Activated T-cell treated with anti-CD3 and anti-CD28 coated beads, Interleukin-2, amount 50 U/mL, for 24 hours (primary cell): ENCODE measurements at regions not wholly inside any gene's neighbourhood (a gene's known extent, or its start where the extent isn't known, plus 50 kb on each side); places are given as distances from the start of the nearest gene placed in this dataset.

ENCODE experiments used
- DNase-seq: peaks from one replicate; pipeline ENCODE4 v3.0.0-alpha.2; 2020
- H3K27ac Mint-ChIP-seq: 2 replicates; pipeline ENCODE4 v1.8.0; 2020; ENCODE audit warnings: mild to moderate bottlenecking, mixed read lengths
- H3K27me3 Mint-ChIP-seq: 2 replicates; pipeline ENCODE4 v1.8.0; 2020; ENCODE audit warnings: mixed read lengths
- H3K36me3 Mint-ChIP-seq: 2 replicates; pipeline ENCODE4 v1.8.0; 2020; ENCODE audit warnings: low read depth, mixed read lengths
- H3K4me1 Mint-ChIP-seq: 2 replicates; pipeline ENCODE4 v1.8.0; 2020; ENCODE audit warnings: low read depth, mixed read lengths
- H3K4me3 Mint-ChIP-seq: 2 replicates; pipeline ENCODE4 v1.8.0; 2020; ENCODE audit warnings: mild to moderate bottlenecking, moderate library complexity, mixed read lengths
- H3K9me3 Mint-ChIP-seq: 2 replicates; pipeline ENCODE4 v1.8.0; 2020; ENCODE audit warnings: mixed read lengths

DNA sequence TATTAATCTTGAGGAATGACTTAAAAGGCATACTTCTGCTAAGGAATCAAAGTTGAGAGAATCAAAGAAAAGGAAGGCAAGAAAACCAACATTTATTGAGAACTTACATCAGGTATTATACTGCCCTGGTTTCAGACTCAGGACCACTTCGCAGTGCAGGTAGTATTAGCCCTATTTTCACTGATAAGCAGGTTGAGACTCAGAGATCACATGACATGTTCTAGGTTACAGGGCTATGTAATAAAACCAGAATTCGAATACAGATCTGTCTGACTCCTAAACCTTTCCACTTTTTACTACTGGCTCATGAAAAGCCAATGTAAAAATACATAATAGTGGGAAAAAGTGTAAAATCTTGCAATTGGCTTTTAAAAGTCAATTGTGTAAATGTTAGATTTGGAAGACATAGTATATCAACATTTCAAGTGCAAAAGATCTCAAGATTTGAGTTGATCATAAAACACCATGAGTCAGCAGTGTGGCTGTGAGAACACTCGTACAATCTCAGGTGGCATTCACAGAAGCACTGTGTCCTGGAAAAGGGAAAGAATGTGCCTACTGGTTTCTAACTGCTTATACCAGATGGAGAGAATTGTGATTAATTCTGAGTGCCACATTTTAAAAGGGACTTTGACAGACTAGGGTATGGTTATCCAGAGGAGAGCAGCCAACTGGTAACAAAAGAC, 195.8 kb upstream of the MKLN1 start:
- Mint-ChIP-seq H3K4me1 (peaks cover 5% of the 10 kb centered on the region), H3K27me3 (no peaks in the 10 kb centered on the region), H3K9me3 (no peaks in the 10 kb centered on the region), H3K27ac (no peak overlapping the region), H3K36me3 (no peaks in the 10 kb centered on the region), H3K4me3 (no peak overlapping the region)
- DNase-seq, result no peak

DNA sequence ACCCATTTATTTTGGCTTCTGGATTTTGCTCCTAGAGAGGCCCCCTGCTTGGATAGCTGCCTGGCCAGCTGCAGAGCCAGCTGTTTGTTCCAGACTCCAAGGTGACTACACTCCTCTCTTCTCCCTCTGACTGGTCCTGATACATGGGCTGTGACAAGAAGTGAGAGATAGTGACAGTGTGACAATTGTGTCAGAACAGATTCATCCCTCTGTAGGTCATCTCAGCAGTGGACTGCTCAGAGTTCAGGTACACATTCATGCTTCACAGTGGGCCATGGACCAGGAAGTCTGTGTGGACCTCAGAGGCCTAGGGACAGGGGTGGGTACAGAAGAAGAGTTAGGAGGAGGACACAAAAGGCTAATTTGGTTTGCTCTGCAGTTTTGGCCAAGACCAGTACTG, 188.2 kb upstream of the MKLN1 start:
- peaks cover 4% of the 10 kb centered on the region for H3K4me1 Mint-ChIP-seq
- no peaks in the 10 kb centered on the region for H3K9me3 Mint-ChIP-seq
- H3K4me3 Mint-ChIP-seq, result no peak overlapping the region
- DNase-seq, result no peak
- H3K27ac Mint-ChIP-seq, result no peak overlapping the region
- no peaks in the 10 kb centered on the region for H3K36me3 Mint-ChIP-seq
- no peaks in the 10 kb centered on the region for H3K27me3 Mint-ChIP-seq

- DNase-seq, result no peak
- Mint-ChIP-seq H3K4me3 (no peak overlapping the region), H3K27ac (no peak overlapping the region), H3K4me1 (peaks cover 4% of the 10 kb centered on the region), H3K9me3 (no peaks in the 10 kb centered on the region), H3K27me3 (no peaks in the 10 kb centered on the region), H3K36me3 (no peaks in the 10 kb centered on the region)
Observed at GRCh38 chr7:131141443-131141967, 186.2 kb upstream of the MKLN1 start.

GRCh38 chr7:131143869-131144268, 183.8 kb upstream of the MKLN1 start:
- no peaks in the 10 kb centered on the region for H3K4me1 Mint-ChIP-seq
- H3K27ac Mint-ChIP-seq, result no peak overlapping the region
- H3K9me3 Mint-ChIP-seq, result no peaks in the 10 kb centered on the region
- no peak overlapping the region for H3K4me3 Mint-ChIP-seq
- no peaks in the 10 kb centered on the region for H3K27me3 Mint-ChIP-seq
- no peak for DNase-seq
- H3K36me3 Mint-ChIP-seq, result no peaks in the 10 kb centered on the region

GRCh38 chr7:131145026-131145425, 182.7 kb upstream of the MKLN1 start:
- Mint-ChIP-seq H3K36me3 (no peaks in the 10 kb centered on the region), H3K9me3 (no peaks in the 10 kb centered on the region), H3K4me3 (no peak overlapping the region), H3K27ac (no peak overlapping the region), H3K4me1 (no peaks in the 10 kb centered on the region), H3K27me3 (no peaks in the 10 kb centered on the region)
- DNase-seq, result no peak

GRCh38 chr7:131145770-131146169, 181.9 kb upstream of the MKLN1 start:
- Mint-ChIP-seq H3K4me3 (no peak overlapping the region), H3K9me3 (no peaks in the 10 kb centered on the region), H3K4me1 (no peaks in the 10 kb centered on the region), H3K27ac (no peak overlapping the region), H3K36me3 (no peaks in the 10 kb centered on the region), H3K27me3 (no peaks in the 10 kb centered on the region)
- no peak for DNase-seq

DNA sequence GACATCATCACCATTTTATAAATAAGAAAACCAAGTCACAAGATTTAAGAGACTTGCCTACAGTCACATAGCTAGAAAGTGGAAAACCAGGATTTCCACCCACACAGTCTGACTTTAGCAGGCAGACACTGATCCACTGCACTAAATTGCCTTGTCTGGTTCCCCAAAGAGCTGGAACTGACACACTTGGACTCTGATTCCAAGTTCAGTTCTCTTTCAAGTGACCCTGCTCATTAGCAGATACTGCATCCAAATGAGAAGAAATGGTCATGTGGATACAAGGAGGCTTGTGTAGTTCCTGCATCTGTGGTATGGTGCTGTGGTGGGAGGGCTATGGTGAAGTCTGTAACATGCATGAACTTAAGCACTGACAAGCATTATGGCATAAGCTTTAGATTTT, 180.1 kb upstream of the MKLN1 start:
- H3K4me3 Mint-ChIP-seq, result no peak overlapping the region
- DNase-seq, result no peak
- no peaks in the 10 kb centered on the region for H3K27me3 Mint-ChIP-seq
- H3K9me3 Mint-ChIP-seq, result no peaks in the 10 kb centered on the region
- no peaks in the 10 kb centered on the region for H3K4me1 Mint-ChIP-seq
- H3K27ac Mint-ChIP-seq, result no peak overlapping the region
- H3K36me3 Mint-ChIP-seq, result no peaks in the 10 kb centered on the region

DNA sequence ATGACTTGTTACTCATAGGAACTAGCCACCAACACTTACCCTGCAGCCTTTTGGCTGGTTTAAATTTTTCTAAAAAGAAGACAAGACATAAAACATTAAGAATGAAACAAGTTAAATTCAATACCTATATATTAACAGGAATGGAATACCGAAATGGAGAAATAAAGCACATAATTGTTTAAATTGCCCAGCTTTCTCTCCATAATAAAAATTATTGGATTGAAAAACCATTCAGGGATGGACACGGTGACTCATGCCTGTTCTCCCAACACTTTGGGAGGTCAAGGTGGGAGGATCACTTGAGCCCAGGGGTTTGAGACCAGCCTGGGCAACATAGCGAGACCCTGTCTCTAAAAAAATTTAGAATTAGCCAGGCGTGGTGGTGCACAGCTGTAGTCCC, 179.4 kb upstream of the MKLN1 start:
- no peaks in the 10 kb centered on the region for H3K36me3 Mint-ChIP-seq
- no peaks in the 10 kb centered on the region for H3K27me3 Mint-ChIP-seq
- H3K9me3 Mint-ChIP-seq, result no peaks in the 10 kb centered on the region
- no peak overlapping the region for H3K27ac Mint-ChIP-seq
- H3K4me1 Mint-ChIP-seq, result no peaks in the 10 kb centered on the region
- H3K4me3 Mint-ChIP-seq, result no peak overlapping the region
- no peak for DNase-seq

DNA sequence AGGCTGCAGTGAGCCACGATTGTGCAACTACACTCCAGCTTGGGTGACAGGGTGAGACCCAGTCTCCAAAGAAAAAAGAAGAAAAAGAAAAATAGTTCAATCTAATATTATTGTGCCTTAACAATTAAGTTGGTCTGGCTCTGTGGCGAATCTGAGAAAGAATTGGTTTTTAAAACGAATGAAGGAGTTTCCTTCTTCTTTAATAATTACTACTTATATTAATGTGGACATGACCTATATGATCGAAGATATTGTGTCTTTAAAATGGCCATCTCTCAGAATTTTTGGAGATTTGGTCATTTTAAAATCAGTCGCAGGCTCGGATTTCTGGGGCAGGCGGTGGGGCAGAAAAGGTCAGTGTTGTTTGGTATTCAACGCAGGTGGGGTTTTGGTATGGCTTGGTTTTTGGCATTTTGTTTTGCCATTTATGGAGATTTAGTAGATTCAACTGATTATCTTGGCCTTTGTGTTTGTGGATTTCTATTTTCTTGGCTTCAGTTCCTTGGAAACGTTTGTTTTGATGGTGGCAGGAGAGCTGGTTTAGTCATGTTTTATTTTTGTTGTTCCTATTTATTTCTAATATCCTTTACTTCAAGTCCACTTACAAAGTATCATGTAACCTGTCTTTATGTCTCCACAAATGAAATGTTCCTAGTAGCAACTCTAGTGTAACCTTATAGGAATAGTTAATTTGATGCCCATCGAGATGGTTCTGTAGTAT, 178.8 kb upstream of the MKLN1 start:
- Mint-ChIP-seq H3K4me1 (no peaks in the 10 kb centered on the region), H3K4me3 (no peak overlapping the region), H3K27ac (no peak overlapping the region), H3K27me3 (no peaks in the 10 kb centered on the region), H3K36me3 (no peaks in the 10 kb centered on the region), H3K9me3 (no peaks in the 10 kb centered on the region)
- no peak for DNase-seq

GRCh38 chr7:131149429-131149773, 178.3 kb upstream of the MKLN1 start:
- H3K4me3 Mint-ChIP-seq, result no peak overlapping the region
- H3K27me3 Mint-ChIP-seq, result no peaks in the 10 kb centered on the region
- no peaks in the 10 kb centered on the region for H3K36me3 Mint-ChIP-seq
- H3K9me3 Mint-ChIP-seq, result no peaks in the 10 kb centered on the region
- DNase-seq, result no peak
- no peaks in the 10 kb centered on the region for H3K4me1 Mint-ChIP-seq
- H3K27ac Mint-ChIP-seq, result no peak overlapping the region

GRCh38 chr7:131149840-131150239, 177.8 kb upstream of the MKLN1 start:
- Mint-ChIP-seq H3K4me1 (no peaks in the 10 kb centered on the region), H3K27me3 (no peaks in the 10 kb centered on the region), H3K9me3 (no peaks in the 10 kb centered on the region), H3K36me3 (no peaks in the 10 kb centered on the region), H3K4me3 (no peak overlapping the region), H3K27ac (no peak overlapping the region)
- no peak for DNase-seq

DNA sequence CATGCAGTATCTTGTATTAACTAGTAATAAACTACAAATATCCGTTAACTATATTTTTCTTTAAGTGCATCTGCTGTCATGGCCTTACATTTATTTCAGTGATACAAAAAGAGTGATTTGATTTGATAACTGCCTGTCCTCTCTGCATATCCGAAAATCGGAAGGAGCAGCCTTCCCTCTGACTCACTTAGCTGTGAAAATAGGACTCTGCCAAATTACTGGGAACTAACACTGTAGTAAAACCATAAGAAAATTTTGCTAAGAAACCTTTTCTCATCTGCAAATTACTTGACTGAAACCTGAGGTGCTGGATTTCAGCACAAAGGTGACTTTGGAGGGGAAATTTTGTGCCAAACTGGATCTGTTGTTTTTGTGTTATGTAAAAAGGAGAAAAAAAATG, 176.6 kb upstream of the MKLN1 start:
- Mint-ChIP-seq H3K36me3 (no peaks in the 10 kb centered on the region), H3K4me3 (no peak overlapping the region), H3K27me3 (no peaks in the 10 kb centered on the region), H3K27ac (no peak overlapping the region), H3K9me3 (no peaks in the 10 kb centered on the region), H3K4me1 (no peaks in the 10 kb centered on the region)
- no peak for DNase-seq

DNA sequence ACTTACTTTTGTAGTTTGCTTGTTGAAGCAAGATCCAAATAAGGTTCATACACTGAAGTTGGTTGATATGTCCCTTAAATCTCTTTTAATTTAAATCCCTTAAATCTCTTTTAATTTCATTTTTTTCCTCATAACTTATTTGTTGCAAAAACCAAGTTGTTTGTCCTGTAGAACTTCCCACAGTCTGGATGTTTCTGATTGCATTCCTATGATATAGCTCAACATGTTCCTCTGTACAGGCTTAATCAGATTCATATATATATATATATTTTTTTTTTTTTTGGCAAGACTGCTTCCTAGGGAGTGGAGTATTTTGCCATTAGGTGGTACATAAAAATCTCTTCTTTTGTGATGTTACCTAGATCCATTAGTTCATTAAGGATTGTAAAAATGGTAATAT, 174.9 kb upstream of the MKLN1 start:
- Mint-ChIP-seq H3K36me3 (no peaks in the 10 kb centered on the region), H3K9me3 (no peaks in the 10 kb centered on the region), H3K4me3 (no peak overlapping the region), H3K27me3 (no peaks in the 10 kb centered on the region), H3K27ac (no peak overlapping the region), H3K4me1 (no peaks in the 10 kb centered on the region)
- DNase-seq, result no peak

DNA sequence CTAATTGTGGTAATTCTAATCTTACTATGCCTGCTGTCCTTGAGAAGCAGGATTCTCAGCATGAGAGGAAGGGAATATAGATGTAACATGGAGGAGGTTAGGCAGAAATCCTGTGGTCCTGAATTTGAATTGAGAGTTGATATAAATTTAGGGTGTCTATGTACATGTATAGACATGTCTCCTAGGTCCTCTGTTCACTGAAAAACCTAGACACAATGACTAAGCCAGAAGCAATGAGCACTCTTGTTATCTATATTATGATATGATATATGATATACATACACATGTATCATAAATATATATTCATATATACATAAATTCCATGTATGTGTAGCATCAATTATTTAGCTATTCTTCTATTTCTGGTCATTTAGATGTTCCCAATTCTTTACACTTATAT, 173.3 kb upstream of the MKLN1 start:
- DNase-seq, result no peak
- no peaks in the 10 kb centered on the region for H3K9me3 Mint-ChIP-seq
- no peaks in the 10 kb centered on the region for H3K27me3 Mint-ChIP-seq
- no peaks in the 10 kb centered on the region for H3K4me1 Mint-ChIP-seq
- H3K36me3 Mint-ChIP-seq, result no peaks in the 10 kb centered on the region
- no peak overlapping the region for H3K27ac Mint-ChIP-seq
- H3K4me3 Mint-ChIP-seq, result no peak overlapping the region

DNA sequence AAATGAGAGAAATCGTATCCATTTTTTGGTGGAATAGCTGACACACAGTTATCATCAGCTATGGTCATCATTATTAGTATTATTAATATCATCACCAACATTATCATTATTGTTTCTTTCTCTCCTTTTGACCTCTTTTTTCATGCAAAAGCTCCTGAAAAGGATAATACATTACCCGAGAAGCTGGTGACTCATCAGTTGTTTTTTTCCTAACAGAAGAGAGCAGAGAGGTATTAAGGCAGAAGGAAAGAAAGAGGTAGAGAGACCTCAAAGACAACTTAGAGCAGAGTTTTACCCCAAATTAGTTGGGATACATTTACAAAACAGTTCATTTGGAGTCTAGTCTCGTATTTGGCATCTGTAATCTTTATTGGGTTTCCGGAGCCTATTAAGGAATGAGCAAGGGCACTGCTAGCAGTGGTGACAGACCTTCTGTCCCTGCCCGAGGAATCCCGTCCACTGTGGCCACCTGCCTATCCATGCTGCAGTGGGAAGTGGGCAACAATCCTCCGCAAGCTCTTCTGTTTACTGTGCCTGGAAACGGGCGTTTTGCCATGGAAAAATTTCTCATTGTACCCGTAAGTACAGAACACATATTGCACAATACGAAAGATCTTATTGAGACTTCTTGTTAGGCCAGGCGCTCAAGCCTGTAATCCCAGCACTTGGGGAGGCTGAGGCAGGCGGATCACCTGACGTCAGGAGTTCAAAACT, 170.0 kb upstream of the MKLN1 start:
- no peaks in the 10 kb centered on the region for H3K9me3 Mint-ChIP-seq
- H3K4me1 Mint-ChIP-seq, result no peaks in the 10 kb centered on the region
- no peaks in the 10 kb centered on the region for H3K27me3 Mint-ChIP-seq
- H3K4me3 Mint-ChIP-seq, result no peak overlapping the region
- no peaks in the 10 kb centered on the region for H3K36me3 Mint-ChIP-seq
- no peak overlapping the region for H3K27ac Mint-ChIP-seq
- no peak for DNase-seq
